BE2C (cell line): ENCODE measurements at regions not wholly inside any gene's neighbourhood (a gene's known extent, or its start where the extent isn't known, plus 50 kb on each side); places are given as distances from the start of the nearest gene placed in this dataset.

Experiments used
- DNase-seq: peaks from one replicate; pipeline ENCODE4 v3.0.0-alpha.2; 2020
- H3K27me3 ChIP-seq: fragments of 250-450 bp; sonication (Bioruptor Pico); 2 replicates; pipeline ENCODE4 v1.5.1; 2020; ENCODE audit warnings: mild to moderate bottlenecking
- H3K36me3 ChIP-seq: fragments of 250-450 bp; sonication (Bioruptor Pico); 2 replicates; pipeline ENCODE4 v1.5.1; 2020; ENCODE audit warnings: mild to moderate bottlenecking
- H3K4me1 ChIP-seq: fragments of 250-450 bp; sonication (Bioruptor Pico); 2 replicates; pipeline ENCODE4 v1.5.1; 2020
- H3K4me3 ChIP-seq: 2 replicates; pipeline ENCODE4 v1.5.1; 2011; ENCODE audit warnings: low read depth, low read length
- H3K9me3 ChIP-seq: fragments of 250-450 bp; sonication (Bioruptor Pico); 2 replicates; pipeline ENCODE4 v1.5.1; 2020
- CTCF ChIP-seq: IDR thresholded peaks from 2 replicates; pipeline ENCODE4 v1.5.1; 2012; ENCODE audit warnings: mild to moderate bottlenecking, low read depth, low read length

GRCh38 chr3:127395663-127396355, 108.0 kb upstream of the PRR20G start:
- no peak for DNase-seq
- no peaks in the 10 kb centered on the region for H3K36me3 ChIP-seq
- no peak overlapping the region for H3K4me3 ChIP-seq
- H3K27me3 ChIP-seq, result no peaks in the 10 kb centered on the region
- H3K9me3 ChIP-seq, result no peaks in the 10 kb centered on the region
- TF ChIP-seq CTCF, result no peak
- peaks cover 3% of the 10 kb centered on the region; the same call in 1 of the 2 replicates for H3K4me1 ChIP-seq

- DNase-seq, result no peak
- Histone ChIP-seq H3K9me3 (no peaks in the 10 kb centered on the region), H3K4me3 (no peak overlapping the region), H3K27me3 (no peaks in the 10 kb centered on the region), H3K36me3 (no peaks in the 10 kb centered on the region), H3K4me1 (peaks cover 3% of the 10 kb centered on the region; the same call in 1 of the 2 replicates)
- TF ChIP-seq CTCF, result no peak
These were observed 107.3 kb upstream of the PRR20G start for GRCh38 chr3:127394984-127395662.

- H3K36me3 ChIP-seq, result no peaks in the 10 kb centered on the region
- no peak for TF ChIP-seq CTCF
- H3K4me1 ChIP-seq, result peaks cover 3% of the 10 kb centered on the region; the same call in 1 of the 2 replicates
- no peak overlapping the region for H3K4me3 ChIP-seq
- no peaks in the 10 kb centered on the region for H3K9me3 ChIP-seq
- DNase-seq, result no peak
- no peaks in the 10 kb centered on the region for H3K27me3 ChIP-seq
These were observed 106.2 kb upstream of the PRR20G start for GRCh38 chr3:127394031-127394430.

DNA sequence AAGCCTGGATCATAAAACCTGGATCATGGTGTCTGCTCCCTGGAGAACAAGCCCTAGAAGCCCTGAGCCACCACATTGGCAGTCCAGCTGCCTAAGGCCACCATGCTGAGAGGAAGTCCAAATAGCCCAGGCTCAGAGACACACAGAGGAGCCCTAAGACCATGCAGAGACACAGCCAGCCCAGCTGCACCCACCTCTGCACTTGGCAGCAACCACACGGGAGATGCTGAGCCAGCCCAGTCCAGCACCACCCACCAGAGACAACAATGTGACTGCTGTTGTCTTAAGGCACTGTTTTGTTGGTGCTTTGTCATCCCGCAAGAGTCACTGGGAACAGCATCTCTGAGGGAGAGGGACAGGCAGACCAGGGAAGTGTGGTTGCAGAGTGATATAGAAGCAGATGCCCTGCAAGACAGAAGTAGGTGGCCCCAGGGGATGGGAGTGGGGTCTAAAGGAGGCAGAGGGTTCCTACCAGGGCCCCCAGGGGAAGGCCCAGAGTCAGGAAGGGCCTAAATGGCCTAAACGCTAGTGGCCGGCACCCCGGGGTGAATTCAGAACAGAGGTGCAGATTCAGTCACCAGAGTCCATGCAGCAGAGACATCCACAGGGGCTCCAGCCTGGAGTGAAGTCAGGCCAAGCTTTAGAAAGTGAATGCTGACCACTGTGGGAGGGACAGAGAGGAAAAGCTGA, 105.4 kb upstream of the PRR20G start:
- TF ChIP-seq CTCF, result no peak
- H3K4me1 ChIP-seq, result peaks cover 3% of the 10 kb centered on the region; the same call in 1 of the 2 replicates

DNA sequence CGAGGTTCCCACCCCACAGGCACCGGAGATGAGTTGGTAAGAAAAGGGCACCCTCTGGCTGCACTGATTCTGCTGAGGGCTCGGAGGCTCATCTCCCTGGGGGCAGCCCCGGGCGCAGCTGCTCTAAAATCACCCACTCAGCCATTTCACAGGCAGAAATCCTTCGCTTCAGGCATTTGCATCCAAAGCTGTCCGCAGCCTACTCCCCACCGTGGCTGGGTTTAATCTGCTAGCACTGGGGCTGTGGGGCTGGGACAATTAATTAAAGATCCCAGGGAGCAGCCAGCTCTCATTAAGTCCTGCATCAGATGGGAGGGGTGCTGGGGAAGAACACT, 104.3 kb upstream of the PRR20G start:
- DNase-seq, result no peak
- H3K9me3 ChIP-seq, result no peaks in the 10 kb centered on the region
- no peaks in the 10 kb centered on the region for H3K36me3 ChIP-seq
- TF ChIP-seq CTCF, result no peak
- H3K27me3 ChIP-seq, result no peaks in the 10 kb centered on the region
- no peak overlapping the region for H3K4me3 ChIP-seq
- peaks cover 3% of the 10 kb centered on the region; the same call in 1 of the 2 replicates for H3K4me1 ChIP-seq

More for the DNA sequence above, 105.4 kb upstream of the PRR20G start:
- Histone ChIP-seq H3K9me3 (no peaks in the 10 kb centered on the region), H3K27me3 (no peaks in the 10 kb centered on the region), H3K36me3 (no peaks in the 10 kb centered on the region), H3K4me3 (no peak overlapping the region)
- DNase-seq, result no peak
